MM.1S (cell line): ENCODE measurements at regions not wholly inside any gene's neighbourhood (a gene's known extent, or its start where the extent isn't known, plus 50 kb on each side); places are given as distances from the start of the nearest gene placed in this dataset.

Experiments used
- DNase-seq: peaks from one replicate; pipeline ENCODE4 v3.0.0-alpha.2; 2015
- H2AFZ ChIP-seq: fragments of 300-600 bp; sonication (generic); 2 replicates; pipeline ENCODE4 v1.6.0; 2016; ENCODE audit warnings: antibody characterized with exemption, low read length
- H3F3A ChIP-seq: fragments of 300-600 bp; sonication (generic); 2 replicates; pipeline ENCODE4 v1.6.1; 2016; ENCODE audit warnings: mild to moderate bottlenecking, antibody characterized with exemption, low read length, moderate library complexity, mixed read lengths; ENCODE audit not compliant: insufficient read depth
- H3K27ac ChIP-seq: fragments of 300-600 bp; sonication (generic); 2 replicates; pipeline ENCODE4 v1.5.1; 2016; ENCODE audit warnings: mild to moderate bottlenecking, low read length
- H3K27me3 ChIP-seq: fragments of 300-600 bp; sonication (generic); replicated peaks from 2 replicates; pipeline ENCODE4 v1.6.0; 2016; ENCODE audit warnings: low read length; ENCODE audit not compliant: insufficient read depth
- H3K36me3 ChIP-seq: fragments of 300-600 bp; sonication (generic); replicated peaks from 2 replicates; pipeline ENCODE4 v1.6.1; 2016; ENCODE audit warnings: mild to moderate bottlenecking, low read length, mixed read lengths; ENCODE audit not compliant: insufficient read depth
- H3K4me1 ChIP-seq: fragments of 300-600 bp; sonication (generic); 2 replicates; pipeline ENCODE4 v1.6.1; 2016; ENCODE audit warnings: low read length, mixed read lengths
- H3K4me2 ChIP-seq: fragments of 300-600 bp; sonication (generic); 2 replicates; pipeline ENCODE4 v1.6.0; 2016; ENCODE audit warnings: low read depth, low read length
- H3K4me3 ChIP-seq: fragments of 300-600 bp; sonication (generic); 2 replicates; pipeline ENCODE4 v1.5.1; 2016; ENCODE audit warnings: low read length, mixed read lengths
- H3K79me2 ChIP-seq: fragments of 300-600 bp; sonication (generic); 2 replicates; pipeline ENCODE4 v1.6.1; 2016; ENCODE audit warnings: mixed run types, low read length, mixed read lengths
- H3K9ac ChIP-seq: fragments of 300-600 bp; sonication (generic); 2 replicates; pipeline ENCODE4 v1.6.1; 2016; ENCODE audit warnings: low read length, mixed read lengths
- H3K9me2 ChIP-seq: fragments of 300-600 bp; sonication (generic); replicated peaks from 2 replicates; pipeline ENCODE4 v1.6.1; 2016; ENCODE audit warnings: mild to moderate bottlenecking, low read length, mixed read lengths; ENCODE audit not compliant: insufficient read depth
- H3K9me3 ChIP-seq: fragments of 300-600 bp; sonication (generic); replicated peaks from 2 replicates; pipeline ENCODE4 v1.6.1; 2016; ENCODE audit warnings: mild to moderate bottlenecking, low read length, mixed read lengths; ENCODE audit not compliant: insufficient read depth
- H4K20me1 ChIP-seq: fragments of 300-600 bp; sonication (generic); 2 replicates; pipeline ENCODE4 v1.6.1; 2016; ENCODE audit warnings: mild to moderate bottlenecking, low read length, moderate library complexity, mixed read lengths; ENCODE audit not compliant: insufficient read depth
- CTCF ChIP-seq: fragments of 300-600 bp; sonication (generic); IDR thresholded peaks from 2 replicates; pipeline ENCODE4 v1.5.1; 2016; ENCODE audit warnings: antibody characterized with exemption, low read length, mixed read lengths
- EZH2 ChIP-seq: fragments of 300-600 bp; sonication (generic); optimal IDR thresholded peaks from 2 replicates; pipeline ENCODE3; 2017; ENCODE audit warnings: low read depth, mild to moderate bottlenecking, antibody characterized with exemption, low read length, mixed read lengths
- EZH2phosphoT487 ChIP-seq: fragments of 300-600 bp; sonication (generic); IDR thresholded peaks from 2 replicates; pipeline ENCODE4 v1.6.1; 2018; ENCODE audit warnings: antibody characterized with exemption, low read length

- Histone ChIP-seq H4K20me1 (no peaks in the 10 kb centered on the region), H3K4me3 (no peak overlapping the region), H3K4me2 (no peak overlapping the region), H3K4me1 (no peaks in the 10 kb centered on the region), H3K9ac (no peak overlapping the region), H3K9me3 (no peaks in the 10 kb centered on the region), H3K36me3 (no peaks in the 10 kb centered on the region), H3F3A (no peaks in the 10 kb centered on the region), H3K27ac (no peak overlapping the region), H3K9me2 (no peaks in the 10 kb centered on the region), H3K79me2 (no peaks in the 10 kb centered on the region), H2AFZ (no peak overlapping the region), H3K27me3 (no peaks in the 10 kb centered on the region)
- DNase-seq = no peak
- no peak for TF ChIP-seq EZH2phosphoT487
- TF ChIP-seq EZH2 = no peak
- no peak for TF ChIP-seq CTCF
Observed at GRCh38 chr14:88929656-88930436, 105.4 kb downstream of the TTC8 start.

- Histone ChIP-seq H3K4me1 (no peaks in the 10 kb centered on the region), H3K27ac (no peak overlapping the region), H3K4me2 (no peak overlapping the region), H3K79me2 (no peaks in the 10 kb centered on the region), H3F3A (no peaks in the 10 kb centered on the region), H2AFZ (no peak overlapping the region), H4K20me1 (no peaks in the 10 kb centered on the region), H3K27me3 (no peaks in the 10 kb centered on the region), H3K9me3 (no peaks in the 10 kb centered on the region), H3K9ac (no peak overlapping the region), H3K4me3 (no peak overlapping the region), H3K36me3 (no peaks in the 10 kb centered on the region), H3K9me2 (no peaks in the 10 kb centered on the region)
- no peak for DNase-seq
- TF ChIP-seq EZH2phosphoT487 (no peak), CTCF (no peak), EZH2 (no peak)
Observed at GRCh38 chr14:88931321-88932110, 107.1 kb downstream of the TTC8 start.

DNA sequence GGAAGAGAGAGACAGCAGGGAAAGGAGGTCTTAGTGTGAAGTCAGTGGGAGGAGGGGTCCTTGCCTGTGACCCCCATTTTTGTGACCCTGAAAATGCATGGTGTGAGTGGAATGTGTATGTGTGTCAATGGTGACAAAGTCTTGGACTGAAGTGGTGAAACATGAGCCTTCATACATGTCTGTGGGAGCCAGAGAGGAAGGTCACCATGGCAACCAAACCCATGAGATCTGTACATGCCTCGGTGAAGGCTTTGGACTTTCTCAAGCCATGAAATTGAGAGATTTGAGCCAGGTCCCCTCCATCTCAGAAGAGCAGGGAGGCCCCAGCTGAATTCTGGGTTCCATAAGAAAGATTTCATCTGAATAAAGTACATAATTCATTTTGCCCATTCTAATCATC, 108.7 kb downstream of the TTC8 start:
- Histone ChIP-seq H3K9me3 (no peaks in the 10 kb centered on the region), H3K27ac (no peak overlapping the region), H3K27me3 (no peaks in the 10 kb centered on the region), H3K9ac (no peak overlapping the region), H3K79me2 (no peaks in the 10 kb centered on the region), H4K20me1 (no peaks in the 10 kb centered on the region), H3K36me3 (no peaks in the 10 kb centered on the region), H3K9me2 (no peaks in the 10 kb centered on the region), H3F3A (no peaks in the 10 kb centered on the region), H3K4me1 (no peaks in the 10 kb centered on the region), H3K4me3 (no peak overlapping the region), H3K4me2 (no peak overlapping the region), H2AFZ (no peak overlapping the region)
- TF ChIP-seq EZH2phosphoT487 (no peak), CTCF (no peak), EZH2 (no peak)
- DNase-seq = no peak
